ENCODE measurements at regions not wholly inside any gene's neighbourhood (a gene's known extent, or its start where the extent isn't known, plus 50 kb on each side); places are given as distances from the start of the nearest gene placed in this dataset.

GRCh38 chr10:44066527-44067255 is 318.2 kb downstream of the CXCL12 start:
- Histone ChIP-seq H3K36me3 (replicated peaks; ENCODE audit: low read depth, low read length) (no peaks in the 10 kb centered on the region), H3K9me3 (ENCODE audit: insufficient read depth, low read length) (no peaks in the 10 kb centered on the region), H3K4me3 (ENCODE audit: low read length) (no peak overlapping the region), H3K9ac (ENCODE audit: low read length) (no peak overlapping the region), H3K79me2 (ENCODE audit: low read length) (no peaks in the 10 kb centered on the region), H3K4me2 (ENCODE audit: low read length) (no peak overlapping the region), H3K27me3 (ENCODE audit: low read depth, low read length) (no peaks in the 10 kb centered on the region), H4K20me1 (ENCODE audit: insufficient read depth, low read length) (no peaks in the 10 kb centered on the region), H3K4me1 (ENCODE audit: low read length) (no peaks in the 10 kb centered on the region), H2AFZ (ENCODE audit: low read depth, low read length) (no peak overlapping the region), H3K27ac (ENCODE audit: low read length) (no peak overlapping the region)
- TF ChIP-seq EZH2phosphoT487 (IDR thresholded peaks at IDR 0.05; ENCODE audit: low read depth): no peak
- TF ChIP-seq CTCF (IDR thresholded peaks at IDR 0.05; ENCODE audit: low read depth, low read length): no peak

- Histone ChIP-seq H4K20me1 (ENCODE audit: insufficient read depth, low read length) (no peaks in the 10 kb centered on the region), H3K36me3 (replicated peaks; ENCODE audit: low read depth, low read length) (no peaks in the 10 kb centered on the region), H2AFZ (ENCODE audit: low read depth, low read length) (no peak overlapping the region), H3K4me2 (ENCODE audit: low read length) (no peak overlapping the region), H3K9ac (ENCODE audit: low read length) (no peak overlapping the region), H3K79me2 (ENCODE audit: low read length) (no peaks in the 10 kb centered on the region), H3K4me3 (ENCODE audit: low read length) (no peak overlapping the region), H3K27me3 (ENCODE audit: low read depth, low read length) (no peaks in the 10 kb centered on the region), H3K27ac (ENCODE audit: low read length) (no peak overlapping the region), H3K4me1 (ENCODE audit: low read length) (no peaks in the 10 kb centered on the region), H3K9me3 (ENCODE audit: insufficient read depth, low read length) (no peaks in the 10 kb centered on the region)
- TF ChIP-seq CTCF (IDR thresholded peaks at IDR 0.05; ENCODE audit: low read depth, low read length) (no peak), EZH2phosphoT487 (IDR thresholded peaks at IDR 0.05; ENCODE audit: low read depth) (no peak)
Measured at GRCh38 chr10:44065788-44066526, 318.9 kb downstream of the CXCL12 start.

GRCh38 chr10:44064987-44065787 is 319.7 kb downstream of the CXCL12 start:
- H3K27ac ChIP-seq (ENCODE audit: low read length): no peak overlapping the region
- H3K9me3 ChIP-seq (ENCODE audit: insufficient read depth, low read length): no peaks in the 10 kb centered on the region
- H3K9ac ChIP-seq (ENCODE audit: low read length): no peak overlapping the region
- H3K4me2 ChIP-seq (ENCODE audit: low read length): no peak overlapping the region
- no peaks in the 10 kb centered on the region for H4K20me1 ChIP-seq (ENCODE audit: insufficient read depth, low read length)
- H2AFZ ChIP-seq (ENCODE audit: low read depth, low read length): no peak overlapping the region
- TF ChIP-seq EZH2phosphoT487 (IDR thresholded peaks at IDR 0.05; ENCODE audit: low read depth): no peak
- TF ChIP-seq CTCF (IDR thresholded peaks at IDR 0.05; ENCODE audit: low read depth, low read length): no peak
- H3K4me1 ChIP-seq (ENCODE audit: low read length): no peaks in the 10 kb centered on the region
- no peaks in the 10 kb centered on the region for H3K79me2 ChIP-seq (ENCODE audit: low read length)
- no peak overlapping the region for H3K4me3 ChIP-seq (ENCODE audit: low read length)
- H3K27me3 ChIP-seq (ENCODE audit: low read depth, low read length): no peaks in the 10 kb centered on the region
- no peaks in the 10 kb centered on the region for H3K36me3 ChIP-seq (replicated peaks; ENCODE audit: low read depth, low read length)

- no peak overlapping the region for H3K4me2 ChIP-seq (ENCODE audit: low read length)
- TF ChIP-seq CTCF (IDR thresholded peaks at IDR 0.05; ENCODE audit: low read depth, low read length) (no peak), EZH2phosphoT487 (IDR thresholded peaks at IDR 0.05; ENCODE audit: low read depth) (no peak)
- H3K4me3 ChIP-seq (ENCODE audit: low read length): no peak overlapping the region
- H2AFZ ChIP-seq (ENCODE audit: low read depth, low read length): no peak overlapping the region
- no peaks in the 10 kb centered on the region for H3K36me3 ChIP-seq (replicated peaks; ENCODE audit: low read depth, low read length)
- no peaks in the 10 kb centered on the region for H4K20me1 ChIP-seq (ENCODE audit: insufficient read depth, low read length)
- no peak overlapping the region for H3K9ac ChIP-seq (ENCODE audit: low read length)
- no peaks in the 10 kb centered on the region for H3K9me3 ChIP-seq (ENCODE audit: insufficient read depth, low read length)
- H3K79me2 ChIP-seq (ENCODE audit: low read length): no peaks in the 10 kb centered on the region
- H3K4me1 ChIP-seq (ENCODE audit: low read length): no peaks in the 10 kb centered on the region
- no peak overlapping the region for H3K27ac ChIP-seq (ENCODE audit: low read length)
- no peaks in the 10 kb centered on the region for H3K27me3 ChIP-seq (ENCODE audit: low read depth, low read length)
Measured at GRCh38 chr10:44064317-44064716, 320.6 kb downstream of the CXCL12 start.
